Coronary artery (tissue), 2 donors: ENCODE measurements at regions not wholly inside any gene's neighbourhood (a gene's known extent, or its start where the extent isn't known, plus 50 kb on each side); places are given as distances from the start of the nearest gene placed in this dataset.
A peak's percentile ranks its signal among the peaks of the same experiment; 100 is the strongest.

Source experiments
- DNase-seq: peaks from one replicate; pipeline ENCODE4 v3.0.0-alpha.2; 2017; ENCODE audit warnings: low spot score
- H3K27ac ChIP-seq, 2 donors: fragments of 200-600 bp; sonication (generic); one replicate each; pipeline ENCODE4 v1.5.1; 2016 to 2019
- H3K4me3 ChIP-seq: fragments of 200-600 bp; sonication (generic); 2 replicates; pipeline ENCODE4 v1.5.1; 2016; ENCODE audit warnings: mild to moderate bottlenecking, moderate library complexity
- CTCF ChIP-seq: fragments of 200-600 bp; sonication (generic); IDR thresholded peaks from one replicate; pipeline ENCODE4 v1.5.1; 2019; ENCODE audit warnings: antibody characterized with exemption

- DNase-seq: no peak
- peak overlapping the region; percentile 43 to 74 for H3K27ac ChIP-seq
Observed at GRCh38 chr5:33362915-33363314, 77.8 kb upstream of the TARS1 start.

GRCh38 chr5:33363537-33363936 is 77.2 kb upstream of the TARS1 start:
- H3K4me3 ChIP-seq: no peak overlapping the region
- TF ChIP-seq CTCF: no peak
- peak overlapping the region in 1 of 2 donors; percentile 10 for H3K27ac ChIP-seq
- DNase-seq: no peak

More at GRCh38 chr5:33362915-33363314, 77.8 kb upstream of the TARS1 start:
- no peak for TF ChIP-seq CTCF
- peak overlapping the region; percentile 14 for H3K4me3 ChIP-seq

- peak overlapping the region in 1 of 2 donors; percentile 43 for H3K27ac ChIP-seq
- no peak for TF ChIP-seq CTCF
- H3K4me3 ChIP-seq: no peak overlapping the region
- no peak for DNase-seq
Observed at GRCh38 chr5:33364406-33364805, 76.4 kb upstream of the TARS1 start.

GRCh38 chr5:33367416-33367815 is 73.3 kb upstream of the TARS1 start:
- TF ChIP-seq CTCF: no peak
- Histone ChIP-seq H3K27ac (no peak overlapping the region), H3K4me3 (no peak overlapping the region)
- no peak for DNase-seq

GRCh38 chr5:33369485-33370465 is 71.0 kb upstream of the TARS1 start:
- no peak for DNase-seq
- TF ChIP-seq CTCF: no peak
- Histone ChIP-seq H3K27ac (no peak overlapping the region), H3K4me3 (no peak overlapping the region)

GRCh38 chr5:33370466-33370859 is 70.3 kb upstream of the TARS1 start:
- TF ChIP-seq CTCF: no peak
- no peak overlapping the region for H3K4me3 ChIP-seq
- no peak overlapping the region for H3K27ac ChIP-seq
- no peak for DNase-seq

GRCh38 chr5:33371660-33372059 is 69.1 kb upstream of the TARS1 start:
- H3K4me3 ChIP-seq: no peak overlapping the region
- no peak for DNase-seq
- no peak overlapping the region for H3K27ac ChIP-seq
- no peak for TF ChIP-seq CTCF
